ENCODE measurements at regions not wholly inside any gene's neighbourhood (a gene's known extent, or its start where the extent isn't known, plus 50 kb on each side); places are given as distances from the start of the nearest gene placed in this dataset.

GRCh38 chr18:23365602-23366001, 87.5 kb upstream of the RIOK3 start:
- ChIA-PET POLR2A (no interaction called here), CTCF (no interaction called here)
- Mint-ChIP-seq H3K4me1 (ENCODE audit: low read depth, unreplicated experiment) (no peaks in the 10 kb centered on the region), H3K4me3 (ENCODE audit: unreplicated experiment) (no peak overlapping the region), H3K27me3 (ENCODE audit: insufficient read depth, unreplicated experiment) (no peaks in the 10 kb centered on the region), H3K36me3 (ENCODE audit: insufficient read depth, unreplicated experiment) (no peaks in the 10 kb centered on the region), H3K9me3 (ENCODE audit: unreplicated experiment) (no peaks in the 10 kb centered on the region), H3K27ac (ENCODE audit: unreplicated experiment) (no peak overlapping the region)
- BruUV-seq (replicated peaks): no TSS peak
- intact Hi-C loops (cut with micrococcal nuclease; ENCODE audit: unreplicated experiment): no loop called here
- H3K4me1 ChIP-seq: no peaks in the 10 kb centered on the region
- no peaks in the 10 kb centered on the region for H3K9me3 ChIP-seq
- H3K27me3 ChIP-seq (replicated peaks; ENCODE audit: control insufficient read depth, insufficient read depth, low read length): no peaks in the 10 kb centered on the region
- no peak for DNase-seq
- no peaks in the 10 kb centered on the region for H3K36me3 ChIP-seq (ENCODE audit: control insufficient read depth, insufficient read depth, low read length)
- TF ChIP-seq CTCF (IDR thresholded peaks at IDR 0.05; ENCODE audit: insufficient read depth in 1 of 2, low read depth in 1 of 2, low read length in 1 of 2, severe bottlenecking in 1 of 2, unreplicated experiment in 1 of 2): no peak
- H3K4me3 ChIP-seq (ENCODE audit: low read depth, low read length): no peak overlapping the region

GRCh38 chr18:23369266-23369665, 83.8 kb upstream of the RIOK3 start:
- intact Hi-C loops (cut with micrococcal nuclease; ENCODE audit: unreplicated experiment): no loop called here
- Histone ChIP-seq H3K9me3 (no peaks in the 10 kb centered on the region), H3K36me3 (ENCODE audit: control insufficient read depth, insufficient read depth, low read length) (no peaks in the 10 kb centered on the region), H3K27me3 (replicated peaks; ENCODE audit: control insufficient read depth, insufficient read depth, low read length) (no peaks in the 10 kb centered on the region), H3K4me1 (no peaks in the 10 kb centered on the region), H3K4me3 (ENCODE audit: low read depth, low read length) (no peak overlapping the region)
- DNase-seq: no peak
- TF ChIP-seq CTCF (IDR thresholded peaks at IDR 0.05; ENCODE audit: insufficient read depth in 1 of 2, low read depth in 1 of 2, low read length in 1 of 2, severe bottlenecking in 1 of 2, unreplicated experiment in 1 of 2): no peak
- H3K36me3 Mint-ChIP-seq (ENCODE audit: insufficient read depth, unreplicated experiment): no peaks in the 10 kb centered on the region
- no peak overlapping the region for H3K4me3 Mint-ChIP-seq (ENCODE audit: unreplicated experiment)
- POLR2A ChIA-PET: no interaction called here
- H3K4me1 Mint-ChIP-seq (ENCODE audit: low read depth, unreplicated experiment): no peaks in the 10 kb centered on the region
- BruUV-seq (replicated peaks): no TSS peak
- CTCF ChIA-PET: no interaction called here
- no peaks in the 10 kb centered on the region for H3K27me3 Mint-ChIP-seq (ENCODE audit: insufficient read depth, unreplicated experiment)
- no peak overlapping the region for H3K27ac Mint-ChIP-seq (ENCODE audit: unreplicated experiment)
- no peaks in the 10 kb centered on the region for H3K9me3 Mint-ChIP-seq (ENCODE audit: unreplicated experiment)

GRCh38 chr18:23373570-23373969, 79.5 kb upstream of the RIOK3 start:
- no peaks in the 10 kb centered on the region for H3K27me3 Mint-ChIP-seq (ENCODE audit: insufficient read depth, unreplicated experiment)

More at GRCh38 chr18:23373570-23373969, 79.5 kb upstream of the RIOK3 start:
- Histone ChIP-seq H3K9me3 (no peaks in the 10 kb centered on the region), H3K27me3 (replicated peaks; ENCODE audit: control insufficient read depth, insufficient read depth, low read length) (no peaks in the 10 kb centered on the region), H3K36me3 (ENCODE audit: control insufficient read depth, insufficient read depth, low read length) (no peaks in the 10 kb centered on the region), H3K4me3 (ENCODE audit: low read depth, low read length) (no peak overlapping the region), H3K4me1 (no peaks in the 10 kb centered on the region)
- DNase-seq: no peak
- H3K36me3 Mint-ChIP-seq (ENCODE audit: insufficient read depth, unreplicated experiment): no peaks in the 10 kb centered on the region
- TF ChIP-seq CTCF (IDR thresholded peaks at IDR 0.05; ENCODE audit: insufficient read depth in 1 of 2, low read depth in 1 of 2, low read length in 1 of 2, severe bottlenecking in 1 of 2, unreplicated experiment in 1 of 2): no peak
- CTCF ChIA-PET: no interaction called here
- intact Hi-C loops (cut with micrococcal nuclease; ENCODE audit: unreplicated experiment): no loop called here
- no peak overlapping the region for H3K27ac Mint-ChIP-seq (ENCODE audit: unreplicated experiment)
- peaks cover 7% of the 10 kb centered on the region for H3K4me1 Mint-ChIP-seq (ENCODE audit: low read depth, unreplicated experiment)
- no TSS peak for BruUV-seq (replicated peaks)
- H3K4me3 Mint-ChIP-seq (ENCODE audit: unreplicated experiment): no peak overlapping the region
- H3K9me3 Mint-ChIP-seq (ENCODE audit: unreplicated experiment): no peaks in the 10 kb centered on the region
- POLR2A ChIA-PET: no interaction called here

Measured in Caco-2 (cell line).